GM21737 (cell line): ENCODE measurements at regions not wholly inside any gene's neighbourhood (a gene's known extent, or its start where the extent isn't known, plus 50 kb on each side); places are given as distances from the start of the nearest gene placed in this dataset.
"Not testable (repeated sequence)": the region's sequence is repeated elsewhere in the genome, so short reads cannot be mapped to it uniquely, and the experiment has no call there.

ENCODE experiments used
- ATAC-seq: cut with Tn5 transposase; IDR thresholded peaks from one replicate; pipeline ENCODE4 v1.9.1; 2021; ENCODE audit warnings: mild to moderate bottlenecking, moderate library complexity; ENCODE audit not compliant: unreplicated experiment

DNA sequence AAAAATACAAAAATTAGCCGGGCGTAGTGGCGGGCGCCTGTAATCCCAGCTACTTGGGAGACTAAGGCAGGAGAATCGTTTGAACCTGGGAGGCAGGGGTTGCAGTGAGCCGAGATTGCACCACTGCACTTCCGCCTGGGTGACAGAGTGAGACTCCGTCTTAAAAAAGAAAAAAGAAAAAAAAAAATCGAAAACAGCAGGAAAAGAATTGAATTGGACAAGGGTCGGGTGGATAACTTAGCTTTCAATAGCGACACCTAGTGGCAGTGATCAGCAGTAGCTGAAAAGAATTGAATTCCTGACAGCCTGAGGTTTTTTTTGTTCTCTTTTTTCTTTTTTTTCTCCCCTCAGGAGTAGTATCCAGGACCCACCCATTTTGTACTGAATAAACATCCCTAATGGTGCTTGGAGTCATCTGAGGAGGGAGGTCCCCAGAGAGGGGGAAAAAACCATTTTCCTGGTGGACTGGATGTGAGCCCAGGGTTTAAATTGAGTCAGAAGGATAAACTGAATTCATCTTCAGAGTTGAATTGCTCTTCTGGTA, 55.1 kb downstream of the CYCS start:
- ATAC-seq: no peak

DNA sequence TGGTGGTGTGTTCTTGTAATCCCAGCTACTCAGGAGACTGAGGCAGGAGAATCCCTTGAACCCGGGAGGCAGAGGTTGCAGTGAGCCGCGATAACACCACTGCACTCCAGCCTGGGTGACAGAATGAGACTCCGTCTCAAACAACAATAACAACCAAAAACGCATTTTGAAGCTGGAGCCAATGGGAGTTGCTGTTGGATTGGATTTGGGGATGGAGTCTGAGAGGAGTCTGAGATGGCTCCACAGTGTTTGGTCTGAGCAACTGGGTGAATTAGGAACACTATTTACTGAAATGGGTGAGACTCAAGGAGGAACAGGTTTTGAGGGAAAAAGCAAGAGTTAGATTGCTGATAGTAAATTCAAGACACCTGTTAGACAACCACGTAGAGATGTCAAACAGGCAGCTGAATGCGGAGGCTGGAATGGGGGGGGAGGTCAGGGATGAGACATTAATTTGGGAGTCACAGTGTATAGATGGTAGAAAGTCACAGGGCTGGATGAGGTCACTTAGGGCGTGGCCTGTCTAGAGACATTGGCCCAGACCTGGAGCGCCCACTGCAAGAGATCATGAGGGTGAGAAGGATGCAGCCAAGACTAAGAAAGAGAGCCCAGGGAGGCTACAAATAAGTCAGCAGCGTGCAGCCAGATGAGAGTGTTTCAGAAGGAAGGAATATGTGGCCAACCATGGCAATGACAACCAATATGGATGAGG, 56.4 kb downstream of the CYCS start:
- no peak for ATAC-seq

DNA sequence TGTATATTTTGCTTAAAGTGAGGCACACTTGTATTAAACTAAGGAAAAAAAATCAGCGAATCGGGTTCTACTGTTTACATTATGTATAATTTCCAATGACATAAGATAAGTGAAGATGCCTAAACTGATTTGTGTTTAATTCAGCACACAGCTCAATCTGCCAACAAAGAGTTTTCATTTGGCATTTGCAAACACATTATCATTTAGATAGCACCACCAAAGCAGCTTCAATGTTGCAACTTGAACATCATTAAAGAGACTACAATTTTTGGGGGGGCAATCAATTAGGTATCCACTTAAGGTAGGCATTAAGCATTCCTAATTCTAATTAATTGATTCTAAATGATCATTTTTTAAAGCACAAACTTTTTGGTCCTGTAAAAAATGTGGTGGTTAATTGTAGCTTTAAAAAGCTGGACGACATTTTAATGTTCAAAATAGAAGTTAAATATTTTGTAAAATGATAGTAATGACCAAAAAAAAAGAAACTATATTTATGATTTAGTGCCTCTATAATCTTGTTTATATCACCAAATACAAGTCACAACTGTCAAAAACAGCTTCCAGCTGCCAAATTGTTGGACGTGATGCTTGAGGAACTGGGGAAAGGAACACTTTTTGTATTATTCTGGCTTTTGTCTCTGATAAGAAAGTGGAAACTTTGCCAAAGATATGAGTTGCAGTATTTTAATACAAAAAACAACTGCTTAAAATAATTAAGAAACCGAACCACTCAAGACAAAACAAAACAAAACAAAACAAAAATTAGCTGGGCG, 57.1 kb downstream of the CYCS start:
- no peak for ATAC-seq

DNA sequence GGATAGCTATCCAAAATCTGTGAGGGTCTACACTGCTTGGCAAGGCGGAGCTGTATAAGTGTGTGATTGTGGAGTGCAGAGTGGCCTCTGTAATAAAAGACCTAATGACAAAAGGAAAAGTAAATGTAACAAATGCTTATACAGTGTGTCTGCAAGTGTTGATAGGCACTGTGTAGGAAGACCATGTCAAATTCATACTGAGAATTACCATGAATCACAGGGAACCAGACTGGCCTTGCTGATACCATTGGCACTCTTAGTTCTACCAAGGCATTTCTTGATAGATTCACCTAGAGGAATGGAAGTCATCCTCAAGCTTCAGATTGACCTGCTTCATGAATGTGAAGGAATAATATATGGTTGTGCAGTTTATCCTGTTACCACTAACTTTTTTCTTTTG, 58.8 kb downstream of the CYCS start:
- no peak for ATAC-seq

DNA sequence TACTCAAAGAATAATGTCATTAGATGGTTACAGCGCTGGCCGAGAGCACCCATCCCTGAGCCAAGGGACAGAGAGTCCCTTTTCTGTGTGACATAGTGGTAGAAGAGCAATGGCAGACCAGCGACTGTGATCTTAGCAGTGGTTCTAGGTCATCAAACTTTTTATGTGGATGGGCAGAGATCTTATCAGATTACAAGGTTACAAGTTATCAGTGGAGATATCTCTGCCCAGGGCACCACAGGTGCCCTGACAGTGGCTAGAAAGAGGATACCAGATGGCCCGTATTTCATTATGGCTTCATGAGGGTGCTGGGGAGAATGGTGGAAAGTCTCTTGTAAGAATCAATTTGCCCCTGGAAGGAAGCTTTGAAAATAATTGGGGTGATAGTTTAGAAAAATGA, 62.7 kb downstream of the CYCS start:
- ATAC-seq: no peak

DNA sequence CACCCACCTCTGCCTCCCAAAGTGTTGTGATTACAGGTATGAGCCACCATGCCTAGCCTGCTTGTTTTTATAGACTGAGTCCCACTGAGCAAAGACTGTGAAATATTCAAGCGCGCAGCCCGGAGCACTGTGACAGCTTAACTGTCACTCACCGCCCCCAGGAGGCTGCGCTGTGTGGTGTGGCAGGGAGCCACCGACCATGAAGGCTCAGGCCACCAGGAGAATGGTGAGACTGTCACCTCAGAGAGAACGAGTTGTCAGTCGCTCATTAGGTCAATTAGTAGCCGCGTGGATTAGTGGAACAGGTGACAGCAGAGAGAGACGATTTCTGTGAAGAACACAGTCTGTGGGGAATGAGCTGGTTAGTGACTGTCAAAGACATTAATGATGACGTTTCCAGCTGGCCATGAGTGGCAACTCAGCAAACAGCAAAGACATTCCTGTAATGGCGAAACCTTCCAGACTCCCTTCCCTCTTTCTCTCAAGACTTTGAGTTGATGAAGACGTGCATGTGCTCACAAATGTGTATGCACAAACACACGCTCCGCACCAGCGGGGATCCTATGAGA, 64.5 kb downstream of the CYCS start:
- ATAC-seq: no peak

DNA sequence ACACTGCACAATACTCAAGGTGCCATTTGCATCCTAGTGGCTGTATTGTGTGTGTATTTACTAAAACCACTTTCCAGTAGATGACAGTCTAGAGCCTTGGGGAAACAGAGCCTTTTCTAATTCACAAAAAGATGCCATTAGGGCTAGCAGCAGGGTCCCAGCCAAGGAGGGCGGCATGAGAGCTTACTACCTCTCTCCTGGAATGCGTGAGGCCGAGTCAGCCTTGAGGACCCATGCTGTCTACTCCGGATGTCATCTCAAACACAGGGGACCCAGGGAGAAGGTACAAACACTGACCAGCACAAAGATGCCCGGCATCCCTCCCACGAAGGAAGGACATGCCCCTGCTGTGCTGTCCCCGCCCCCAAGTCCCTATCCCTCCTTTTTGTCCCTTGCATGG, 65.5 kb downstream of the CYCS start:
- no peak for ATAC-seq

DNA sequence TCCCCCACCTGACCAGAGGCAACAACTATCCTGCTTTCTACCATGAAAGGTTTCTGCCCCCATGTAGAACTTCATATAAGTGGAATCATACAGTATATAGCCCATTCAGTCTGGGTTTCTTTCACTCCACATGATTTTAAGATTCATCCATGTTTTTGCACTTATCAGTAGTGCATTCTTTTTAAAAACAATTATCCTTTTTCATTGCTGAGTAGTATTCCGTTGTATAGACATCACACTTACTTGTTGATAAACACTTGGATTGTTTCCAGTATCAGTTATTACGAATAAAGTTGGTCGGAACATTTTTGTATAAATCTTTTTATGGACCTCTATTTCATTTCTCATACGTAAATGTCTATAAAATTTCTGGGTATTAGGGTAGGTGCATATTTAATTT, 68.7 kb downstream of the CYCS start:
- ATAC-seq: no peak

DNA sequence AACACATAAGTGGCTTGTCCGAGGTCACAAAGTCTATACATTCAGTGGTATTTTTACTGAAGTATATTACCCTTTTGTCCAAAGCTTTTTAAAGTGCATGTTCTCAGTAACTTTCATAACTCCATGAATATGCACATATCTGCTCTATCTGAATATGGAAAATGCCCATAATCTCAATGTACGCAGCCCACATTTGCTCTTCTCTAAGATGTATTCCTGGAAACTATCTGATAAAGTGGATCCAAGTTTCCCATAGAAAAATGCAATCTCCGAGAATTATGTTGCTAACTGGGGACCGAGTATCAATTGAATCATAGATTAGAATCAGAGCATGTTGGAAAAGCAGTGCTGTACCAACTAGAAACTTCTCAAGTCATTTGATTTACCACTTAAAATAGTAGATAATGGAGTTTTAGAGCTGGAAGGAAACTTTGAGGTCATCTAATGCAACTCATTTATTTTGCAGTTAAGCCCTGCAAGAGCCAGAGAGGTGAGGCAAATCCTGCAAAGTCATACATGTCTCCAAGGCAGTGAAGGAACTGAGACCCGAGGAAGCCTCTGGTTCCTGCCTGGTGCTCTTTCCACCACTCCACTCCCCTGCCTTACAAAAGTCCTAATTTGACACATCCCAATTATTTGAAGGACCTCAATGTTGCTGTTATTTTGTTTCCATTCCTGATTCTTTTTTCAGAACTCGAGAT, 69.4 kb downstream of the CYCS start:
- ATAC-seq: no peak

DNA sequence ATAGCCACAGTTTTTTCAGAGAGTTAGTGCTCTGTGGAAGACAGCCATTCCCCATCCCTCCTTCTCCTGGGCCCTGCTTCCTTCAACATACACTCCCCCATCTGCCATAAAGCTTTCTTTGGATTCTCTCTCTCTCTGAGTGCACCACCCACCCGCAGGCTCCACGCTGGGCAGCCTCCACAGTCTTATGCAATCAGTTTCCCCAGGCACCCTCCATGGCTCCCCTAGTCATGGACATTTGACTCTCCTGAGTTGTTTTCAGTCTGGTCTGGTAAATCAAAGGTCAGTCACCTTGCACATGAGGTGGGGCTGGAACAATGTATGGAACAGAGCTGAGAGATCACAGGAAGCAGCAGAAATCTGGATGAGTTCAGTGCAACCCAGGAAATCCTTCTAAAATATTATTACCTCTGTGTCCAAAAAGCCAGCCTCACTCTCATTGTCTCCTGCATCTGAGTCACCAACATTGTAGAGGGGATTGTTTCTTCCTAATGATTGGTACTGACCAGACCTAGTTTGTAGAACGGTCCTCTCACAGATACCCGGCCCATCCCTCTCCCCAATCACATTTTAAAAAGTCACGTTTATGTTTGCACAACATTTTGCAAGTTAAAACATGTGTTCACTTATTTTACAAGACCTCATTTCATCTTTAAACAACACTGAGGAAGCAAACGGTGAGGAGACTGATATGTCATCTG, 70.1 kb downstream of the CYCS start:
- ATAC-seq: no peak

DNA sequence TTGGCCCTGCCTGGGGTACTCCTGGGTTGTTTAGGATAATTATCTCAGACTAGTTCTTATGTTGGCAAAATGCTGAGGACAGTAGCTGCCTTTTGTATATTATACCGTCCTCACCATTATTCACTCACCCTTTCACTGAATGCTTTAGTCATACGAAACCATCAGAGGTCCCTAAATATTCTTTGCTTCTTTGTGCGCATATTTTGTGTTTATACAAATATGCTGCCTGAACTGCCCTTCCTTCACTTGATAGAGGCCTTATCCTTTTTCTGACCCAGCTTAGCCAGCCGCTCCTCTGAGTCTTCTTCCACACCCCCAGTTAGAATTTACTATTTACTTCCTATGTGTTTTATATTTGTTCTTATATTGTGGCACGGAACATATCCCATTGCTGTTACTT, 70.2 kb upstream of the OSBPL3 start:
- no peak for ATAC-seq

DNA sequence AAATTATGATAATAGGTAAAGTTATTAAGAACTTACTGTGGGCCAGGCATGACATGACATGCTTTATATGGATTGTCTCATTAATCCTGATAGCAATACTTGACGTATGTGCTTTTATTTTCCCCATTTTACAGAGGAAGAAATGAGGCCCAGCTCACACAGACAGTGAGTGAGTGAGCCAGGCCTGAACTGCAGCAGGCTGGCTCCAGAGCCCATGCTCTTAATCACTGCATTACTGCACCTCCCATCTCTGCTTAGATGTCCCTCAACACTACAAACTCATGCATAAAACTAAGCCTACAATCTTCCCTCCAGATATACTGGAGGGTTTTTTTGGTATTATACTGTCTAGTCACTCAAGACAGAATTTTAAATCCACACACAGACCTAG, 68.5 kb upstream of the OSBPL3 start:
- no peak for ATAC-seq

DNA sequence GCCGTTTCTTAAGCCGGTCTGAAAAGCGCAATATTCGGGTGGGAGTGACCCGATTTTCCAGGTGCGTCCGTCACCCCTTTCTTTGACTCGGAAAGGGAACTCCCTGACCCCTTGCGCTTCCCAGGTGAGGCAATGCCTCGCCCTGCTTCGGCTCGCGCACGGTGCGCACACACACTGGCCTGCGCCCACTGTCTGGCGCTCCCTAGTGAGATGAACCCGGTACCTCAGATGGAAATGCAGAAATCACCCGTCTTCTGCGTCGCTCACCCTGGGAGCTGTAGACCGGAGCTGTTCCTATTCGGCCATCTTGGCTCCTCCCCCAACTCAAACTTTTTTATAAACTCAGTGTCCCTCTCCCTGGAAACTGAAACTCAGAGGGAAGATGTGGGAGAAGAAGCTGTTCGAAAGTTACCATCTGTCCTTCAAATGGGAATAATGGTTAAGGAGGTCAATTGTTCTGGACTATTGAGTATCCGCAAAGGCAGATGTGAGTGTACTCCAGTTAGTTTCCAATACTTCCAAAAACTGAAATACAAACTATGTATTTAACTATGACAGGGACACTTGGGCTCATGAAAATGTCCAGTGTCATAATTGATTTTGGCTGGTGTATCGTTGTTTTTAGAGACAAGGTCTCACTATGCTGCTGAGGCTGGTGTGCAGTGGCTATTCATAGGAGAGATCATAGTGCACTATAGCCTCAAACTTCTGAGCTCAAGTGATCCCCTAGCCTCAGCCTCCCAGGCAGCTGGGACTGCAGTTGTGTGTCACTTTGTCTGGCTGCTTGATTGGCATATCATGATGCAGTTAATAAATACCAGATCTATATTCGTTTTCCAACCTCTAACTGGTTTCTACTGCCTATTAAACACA, 67.8 kb upstream of the OSBPL3 start:
- ATAC-seq: not testable (repeated sequence)

DNA sequence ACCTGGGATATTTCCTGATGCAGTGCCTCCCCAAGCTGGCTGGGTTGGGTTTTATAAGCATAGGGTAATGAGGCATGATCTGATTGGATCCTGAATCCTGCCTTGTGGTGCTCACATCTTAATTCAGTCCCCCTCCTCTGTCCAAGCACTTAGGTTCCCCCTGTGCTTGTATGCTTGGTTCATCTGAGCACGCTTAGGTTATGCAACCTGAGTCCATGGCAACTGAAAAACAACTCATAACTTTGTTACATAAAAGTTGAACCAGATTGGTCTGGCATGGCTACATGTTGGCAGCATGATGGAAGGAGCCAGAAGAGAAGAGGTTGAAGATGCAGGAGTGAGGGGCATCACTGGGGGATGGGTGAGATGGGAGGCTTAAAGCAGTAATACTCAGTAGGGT, 57.3 kb upstream of the OSBPL3 start:
- ATAC-seq: no peak

DNA sequence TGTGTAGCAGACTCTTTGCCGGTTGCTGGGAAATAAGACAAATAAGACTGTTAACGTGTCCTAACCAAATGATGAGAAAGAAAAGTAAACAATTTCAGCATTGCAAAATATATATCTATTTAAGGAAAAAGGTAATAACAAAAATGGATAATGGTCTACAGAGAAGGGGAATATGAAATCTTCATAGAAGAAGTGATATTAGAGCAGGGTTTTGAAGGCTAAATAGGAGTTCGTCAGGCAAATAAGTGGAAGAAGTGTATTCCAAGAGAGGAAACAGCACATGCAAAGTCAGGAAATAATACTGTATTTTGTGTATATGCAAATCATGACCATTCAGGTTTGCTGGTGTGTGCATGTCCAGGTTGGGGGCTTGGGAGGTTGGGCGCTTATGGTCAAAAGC, 55.3 kb upstream of the OSBPL3 start:
- ATAC-seq: no peak

DNA sequence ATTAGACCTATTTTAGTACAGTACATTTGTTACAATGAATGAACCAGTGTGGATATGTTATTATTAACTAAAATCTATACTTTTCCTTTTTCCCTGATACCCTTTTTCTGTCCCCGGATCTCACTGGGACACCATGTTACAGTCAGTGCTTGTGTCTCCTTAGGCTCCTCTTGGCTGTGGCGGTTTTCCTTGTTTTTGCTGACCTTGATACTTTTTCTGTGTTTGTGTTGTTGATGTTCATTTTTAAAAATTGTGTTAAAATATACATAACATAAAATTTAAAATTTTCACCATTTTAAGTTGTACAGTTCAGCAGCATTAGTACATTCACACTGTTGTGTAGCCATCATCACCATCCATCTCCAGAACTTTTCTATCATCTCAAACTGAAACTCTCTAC, 54.2 kb upstream of the OSBPL3 start:
- ATAC-seq: no peak

DNA sequence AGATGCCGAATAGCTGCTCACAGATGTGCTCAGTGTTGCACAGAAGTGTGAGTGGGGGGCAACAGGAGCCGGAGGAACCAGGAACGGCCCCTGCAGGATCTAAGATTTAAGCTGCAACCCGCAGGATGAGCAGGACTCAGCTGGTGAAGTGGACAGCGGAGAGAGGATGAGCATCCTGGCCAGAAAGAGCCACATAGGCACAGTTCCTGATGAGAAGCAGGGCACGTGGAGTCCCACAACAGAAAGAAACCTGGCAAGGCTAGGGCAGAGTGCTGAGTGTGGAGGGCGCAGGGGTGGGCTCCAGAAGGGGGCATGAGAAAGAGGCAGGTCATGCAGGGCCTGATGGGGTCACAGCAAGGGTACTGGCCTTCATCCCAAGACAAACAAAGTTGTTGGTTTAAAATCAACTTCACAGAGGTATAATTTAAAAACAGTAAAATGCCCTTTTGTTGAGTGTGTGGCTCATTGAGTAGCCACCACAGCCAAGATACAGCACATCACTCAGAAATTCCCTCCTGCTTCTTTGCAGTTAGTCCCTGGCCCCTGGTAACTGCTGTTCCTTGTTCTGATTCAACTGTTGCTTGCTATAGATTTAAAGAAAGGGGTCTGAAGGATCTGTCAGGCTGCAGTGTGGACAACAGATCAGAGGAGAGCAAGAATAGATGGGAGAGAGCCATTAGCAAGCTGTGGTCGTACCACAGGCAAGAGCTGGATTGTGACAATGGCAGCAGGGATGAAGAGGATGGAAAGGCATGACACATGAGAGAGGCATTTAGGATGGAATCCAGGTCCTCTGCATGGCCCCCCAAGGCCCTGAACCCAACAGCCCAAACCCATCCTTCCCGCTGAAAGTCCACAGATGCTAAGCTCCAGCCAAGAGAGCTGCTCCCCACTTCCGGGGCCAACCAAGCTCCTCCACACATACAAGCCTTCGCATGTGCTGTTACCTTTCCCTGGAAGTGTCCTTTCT, 53.1 kb upstream of the OSBPL3 start:
- ATAC-seq: no peak

DNA sequence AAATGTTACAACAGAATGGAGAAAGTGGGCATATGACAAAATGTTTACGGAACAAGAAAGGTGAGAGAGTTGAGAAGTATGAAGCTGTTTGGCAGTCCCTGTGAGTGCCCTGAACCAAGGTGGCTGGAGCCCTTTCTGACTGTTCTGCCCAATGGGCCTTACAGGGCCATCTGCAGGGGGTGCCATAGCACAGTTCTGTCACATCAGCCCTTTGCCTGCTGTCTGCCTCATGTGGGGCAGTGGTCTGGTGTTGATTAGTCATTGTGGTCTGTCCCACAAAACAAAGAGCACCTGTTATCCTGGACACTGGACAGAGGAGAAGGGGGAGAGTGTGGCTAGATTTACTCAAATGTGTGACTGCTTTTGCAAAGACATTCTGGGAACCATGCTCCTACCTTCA, 51.5 kb upstream of the OSBPL3 start:
- ATAC-seq: peak; percentile 30

DNA sequence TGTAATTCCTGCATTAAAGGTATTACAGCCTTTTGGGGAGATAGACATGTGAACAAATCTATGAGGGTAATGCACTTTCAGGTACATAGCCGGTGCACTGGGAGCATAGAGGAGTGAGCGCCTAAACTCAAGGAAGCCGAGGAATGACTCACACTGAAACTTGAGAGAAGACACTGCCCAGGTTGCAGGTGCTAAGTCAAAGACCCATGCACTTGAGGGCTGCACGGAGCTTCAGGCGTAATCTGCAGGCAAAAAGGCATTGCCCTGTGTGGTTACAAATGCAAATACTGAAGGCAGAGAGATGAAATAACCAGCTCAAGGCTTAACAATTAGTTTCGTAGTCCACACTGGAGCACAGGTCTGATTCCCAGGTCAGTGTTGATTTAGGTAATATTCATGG, 51.0 kb upstream of the OSBPL3 start:
- ATAC-seq: peak; percentile 87
